B cell (primary cell): ENCODE measurements at regions not wholly inside any gene's neighbourhood (a gene's known extent, or its start where the extent isn't known, plus 50 kb on each side); places are given as distances from the start of the nearest gene placed in this dataset.

Experiments used
- ATAC-seq: fragments of 200-7000 bp; cut with Tn5 transposase; one replicate; pipeline ENCODE4 v1.10.0; 2021; ENCODE audit warnings: low read depth, mild to moderate bottlenecking, moderate number of reproducible peaks, moderate library complexity
- CTCF ChIA-PET: fragments of 350-600 bp; sonication (Branson Sonifier 250); formaldehyde crosslinking; loops from one replicate; lab custom pipeline; 2021; ENCODE audit warnings: antibody characterized with exemption, inconsistent platforms; lab: Charles Lee
- POLR2A ChIA-PET: fragments of 350-600 bp; sonication (Branson Sonifier 250); formaldehyde crosslinking; loops from one replicate; lab custom pipeline; 2021; ENCODE audit warnings: antibody characterized with exemption; lab: Charles Lee
- DNase-seq: peaks from one replicate; pipeline ENCODE4 v3.0.0; 2013
- H2AFZ ChIP-seq: 2 replicates; pipeline ENCODE4 v1.6.1; 2012; ENCODE audit warnings: mild to moderate bottlenecking, low read depth, low read length; ENCODE audit not compliant: insufficient read depth, poor library complexity, severe bottlenecking
- H3K27ac ChIP-seq, 2 donors: 1 replicate in 1 of 2; 2 replicates in 1 of 2; pipeline ENCODE4 v1.5.1; 2012 to 2013; ENCODE audit warnings: low read length in 2 of 2, mild to moderate bottlenecking in 2 of 2, moderate library complexity in 1 of 2
- H3K27me3 ChIP-seq, 4 experiments: fragments of 200-600 bp in 1 of 4; sonication (generic) in 1 of 4; replicated peaks in 1 of 4; 1 replicate in 2 of 4; 2 replicates in 2 of 4; pipeline versions ENCODE4 v1.6.1 to v1.7.0; 2013 to 2016; ENCODE audit warnings: low read length in 3 of 4, mild to moderate bottlenecking in 2 of 4, mixed read lengths in 1 of 4, moderate library complexity in 1 of 4; ENCODE audit not compliant: insufficient read depth in 4 of 4, control insufficient read depth in 3 of 4; ENCODE audit errors: control extremely low read depth in 1 of 4
- H3K36me3 ChIP-seq, 2 experiments: replicated peaks in 1 of 2; 1 replicate in 1 of 2; 2 replicates in 1 of 2; pipeline versions ENCODE4 v1.6.1 to v1.7.1; 2013; ENCODE audit warnings: low read length in 1 of 2; ENCODE audit not compliant: insufficient read depth in 2 of 2, control insufficient read depth in 1 of 2; ENCODE audit errors: control extremely low read depth in 1 of 2, extremely low read depth in 1 of 2
- H3K4me1 ChIP-seq, 2 donors: fragments of 200-600 bp in 1 of 2; sonication (generic) in 1 of 2; 1 replicate in 1 of 2; 2 replicates in 1 of 2; pipeline versions ENCODE4 v1.5.1 to v1.6.1; 2013 to 2017; ENCODE audit warnings: low read length in 2 of 2; ENCODE audit not compliant: control insufficient read depth in 2 of 2, insufficient read depth in 2 of 2
- H3K4me2 ChIP-seq: replicated peaks from 2 replicates; pipeline ENCODE3; 2012; ENCODE audit warnings: mild to moderate bottlenecking, low read depth, low read length; ENCODE audit not compliant: poor library complexity, severe bottlenecking
- H3K4me3 ChIP-seq, 5 experiments: fragments of 200-600 bp in 1 of 5; sonication (generic) in 1 of 5; 1 replicate in 3 of 5; 2 replicates in 2 of 5; pipeline versions ENCODE4 v1.5.1 to v1.7.0; 2011 to 2016; ENCODE audit warnings: low read length in 4 of 5, mild to moderate bottlenecking in 4 of 5, low read depth in 2 of 5, control low read depth in 1 of 5, moderate library complexity in 1 of 5; ENCODE audit not compliant: insufficient read depth in 1 of 5; ENCODE audit errors: control extremely low read depth in 1 of 5, extremely low read depth in 1 of 5
- H3K79me2 ChIP-seq: fragments of 200-600 bp; sonication (generic); one replicate; pipeline ENCODE4 v1.6.0; 2016; ENCODE audit warnings: low read length; ENCODE audit not compliant: control insufficient read depth, insufficient read depth
- H3K9ac ChIP-seq: fragments of 200-600 bp; sonication (generic); 2 replicates; pipeline ENCODE4 v1.6.1; 2017; ENCODE audit warnings: mild to moderate bottlenecking, low read length, moderate library complexity
- H3K9me3 ChIP-seq, 3 donors: one replicate each; pipeline versions ENCODE4 v1.6.1 to v1.7.1; 2013; ENCODE audit warnings: low read length in 2 of 3; ENCODE audit not compliant: control insufficient read depth in 2 of 3, insufficient read depth in 1 of 3; ENCODE audit errors: control extremely low read depth in 1 of 3
- H4K20me1 ChIP-seq: 2 replicates; pipeline ENCODE4 v1.6.0; 2012; ENCODE audit warnings: mild to moderate bottlenecking, low read length; ENCODE audit not compliant: insufficient read depth, control insufficient read depth, poor library complexity, severe bottlenecking
- H3K27ac Mint-ChIP-seq: one replicate; pipeline ENCODE4 v1.8.0; 2021; ENCODE audit warnings: mixed read lengths
- H3K27me3 Mint-ChIP-seq: one replicate; pipeline ENCODE4 v1.8.0; 2021; ENCODE audit warnings: mixed read lengths
- H3K4me1 Mint-ChIP-seq: one replicate; pipeline ENCODE4 v1.8.0; 2021; ENCODE audit warnings: mixed read lengths
- H3K4me3 Mint-ChIP-seq: one replicate; pipeline ENCODE4 v1.8.0; 2021; ENCODE audit warnings: mixed read lengths
- H3K9me3 Mint-ChIP-seq: one replicate; pipeline ENCODE4 v1.8.0; 2022; ENCODE audit warnings: mixed read lengths; ENCODE audit not compliant: insufficient read depth
- EZH2 ChIP-seq: IDR thresholded peaks from 2 replicates; pipeline ENCODE4 v1.6.1; 2012; ENCODE audit warnings: borderline replicate concordance, low read depth, mild to moderate bottlenecking, moderate library complexity, low read length; ENCODE audit not compliant: insufficient read depth, poor library complexity, severe bottlenecking
- WGBS: methylation state at CpG from one replicate; pipeline ENCODE4 v1.1.5; 2013; ENCODE audit warnings: missing lambda C conversion rate; ENCODE audit not compliant: insufficient coverage; 5-methylcytosine and 5-hydroxymethylcytosine counted together
- intact Hi-C: fragments of 100-400 bp; cut with micrococcal nuclease; formaldehyde crosslinking; loops from one replicate; pipeline ENCODE4 v1.10.0; 2022
- TF ChIP-seq, protein P1 (sequence below): fragments of 200-600 bp; IDR thresholded peaks from one replicate; pipeline ENCODE4 v1.8.0; 2022; ENCODE audit warnings: antibody characterized with exemption, mild to moderate bottlenecking

DNA sequence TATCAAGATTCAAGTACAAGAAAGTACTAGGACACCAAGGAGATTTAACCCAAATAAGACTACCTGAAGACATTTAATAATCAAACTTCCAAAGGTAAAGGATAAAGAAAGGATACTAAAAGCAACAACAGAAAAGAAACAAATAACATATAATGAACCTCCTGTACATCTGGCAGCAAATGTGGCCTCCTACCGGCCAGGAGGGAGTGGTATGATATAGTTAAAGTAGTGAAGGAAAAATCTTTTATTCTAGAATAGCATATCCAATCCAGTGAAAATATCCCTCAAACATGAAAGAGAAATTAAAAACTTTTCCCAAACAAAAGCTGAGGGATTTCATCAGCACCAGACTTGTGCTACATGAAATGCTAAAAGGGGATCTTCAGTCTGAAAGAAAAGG, 104.7 kb upstream of the GUCY1A2 start:
- peaks cover under 1 to 12% (median 2%) of the 10 kb centered on the region in 3 donors for H3K9me3 ChIP-seq
- intact Hi-C loops = no loop called here
- no peak overlapping the region for H2AFZ ChIP-seq
- no peak for ATAC-seq
- H3K9ac ChIP-seq = no peak overlapping the region
- H3K27me3 ChIP-seq = no peaks in the 10 kb centered on the region
- no peak overlapping the region for H3K4me2 ChIP-seq
- DNase-seq = no peak
- CTCF ChIA-PET = no interaction called here
- no peak overlapping the region for H3K27ac ChIP-seq
- Mint-ChIP-seq H3K27me3 (no peaks in the 10 kb centered on the region), H3K4me3 (no peak overlapping the region), H3K9me3 (peaks cover 6% of the 10 kb centered on the region), H3K4me1 (no peaks in the 10 kb centered on the region), H3K27ac (no peak overlapping the region)
- no peaks in the 10 kb centered on the region for H3K4me1 ChIP-seq
- POLR2A ChIA-PET = no interaction called here
- no peak overlapping the region for H3K4me3 ChIP-seq
- no peaks in the 10 kb centered on the region for H3K36me3 ChIP-seq
- TF ChIP-seq EZH2 = no peak
- TF ChIP-seq, protein P1, sequence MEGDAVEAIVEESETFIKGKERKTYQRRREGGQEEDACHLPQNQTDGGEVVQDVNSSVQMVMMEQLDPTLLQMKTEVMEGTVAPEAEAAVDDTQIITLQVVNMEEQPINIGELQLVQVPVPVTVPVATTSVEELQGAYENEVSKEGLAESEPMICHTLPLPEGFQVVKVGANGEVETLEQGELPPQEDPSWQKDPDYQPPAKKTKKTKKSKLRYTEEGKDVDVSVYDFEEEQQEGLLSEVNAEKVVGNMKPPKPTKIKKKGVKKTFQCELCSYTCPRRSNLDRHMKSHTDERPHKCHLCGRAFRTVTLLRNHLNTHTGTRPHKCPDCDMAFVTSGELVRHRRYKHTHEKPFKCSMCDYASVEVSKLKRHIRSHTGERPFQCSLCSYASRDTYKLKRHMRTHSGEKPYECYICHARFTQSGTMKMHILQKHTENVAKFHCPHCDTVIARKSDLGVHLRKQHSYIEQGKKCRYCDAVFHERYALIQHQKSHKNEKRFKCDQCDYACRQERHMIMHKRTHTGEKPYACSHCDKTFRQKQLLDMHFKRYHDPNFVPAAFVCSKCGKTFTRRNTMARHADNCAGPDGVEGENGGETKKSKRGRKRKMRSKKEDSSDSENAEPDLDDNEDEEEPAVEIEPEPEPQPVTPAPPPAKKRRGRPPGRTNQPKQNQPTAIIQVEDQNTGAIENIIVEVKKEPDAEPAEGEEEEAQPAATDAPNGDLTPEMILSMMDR = no peak
- H3K79me2 ChIP-seq = no peaks in the 10 kb centered on the region
- H4K20me1 ChIP-seq = no peaks in the 10 kb centered on the region
- no CpG with 5 or more reads among the region's 1 CpG for WGBS

DNA sequence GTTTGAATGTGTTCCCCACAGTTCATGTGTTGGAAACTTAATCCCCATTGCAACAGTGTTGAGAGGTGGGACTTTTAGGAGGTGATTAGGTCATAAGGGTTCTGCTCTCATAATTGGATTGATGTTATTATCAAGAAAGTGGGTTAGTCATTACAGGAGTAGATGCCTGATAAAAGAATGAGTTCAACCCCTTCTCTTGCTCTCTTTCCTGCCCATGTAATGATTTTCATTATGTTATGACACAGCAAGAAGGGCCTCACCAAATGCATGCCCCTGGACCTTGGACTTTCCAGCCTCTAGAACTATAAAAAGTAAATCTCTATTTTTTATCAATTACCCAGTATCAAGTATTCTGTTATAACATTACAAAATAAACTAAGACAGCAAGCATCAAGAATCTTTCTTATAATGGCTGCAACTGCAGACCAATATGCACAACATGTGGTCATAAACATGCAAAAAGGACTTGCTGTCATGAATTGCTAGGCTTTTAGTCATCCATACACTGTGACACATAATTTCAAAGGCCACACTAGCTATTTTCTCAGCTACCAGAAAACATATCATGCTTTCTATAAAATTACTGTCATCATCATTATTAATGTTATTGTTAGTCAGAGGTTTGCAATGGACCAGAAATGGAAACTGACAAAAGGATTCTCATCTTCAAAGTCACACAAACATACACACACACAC, 99.9 kb upstream of the GUCY1A2 start:
- POLR2A ChIA-PET = no interaction called here
- Mint-ChIP-seq H3K27me3 (no peaks in the 10 kb centered on the region), H3K4me1 (no peaks in the 10 kb centered on the region), H3K27ac (no peak overlapping the region), H3K9me3 (peaks cover 9% of the 10 kb centered on the region), H3K4me3 (no peak overlapping the region)
- Histone ChIP-seq H4K20me1 (no peaks in the 10 kb centered on the region), H3K36me3 (no peaks in the 10 kb centered on the region), H2AFZ (no peak overlapping the region), H3K4me1 (no peaks in the 10 kb centered on the region), H3K79me2 (no peaks in the 10 kb centered on the region), H3K4me2 (no peak overlapping the region), H3K9me3 (peaks cover 0 to 12% (median 2%) of the 10 kb centered on the region in 3 donors), H3K27me3 (no peaks in the 10 kb centered on the region), H3K9ac (no peak overlapping the region), H3K27ac (no peak overlapping the region), H3K4me3 (no peak overlapping the region)
- ATAC-seq = no peak
- TF ChIP-seq, protein P1 = no peak
- no peak for TF ChIP-seq EZH2
- CTCF ChIA-PET = no interaction called here
- no peak for DNase-seq
- intact Hi-C loops = no loop called here
